Psoas muscle (tissue), 7 donors: ENCODE measurements at regions not wholly inside any gene's neighbourhood (a gene's known extent, or its start where the extent isn't known, plus 50 kb on each side); places are given as distances from the start of the nearest gene placed in this dataset.

Source experiments
- ATAC-seq, 4 donors: fragments of 200-7000 bp; cut with Tn5 transposase; one replicate each; pipeline ENCODE4 v1.9.1; 2020; ENCODE audit warnings: moderate library complexity in 3 of 4, mild to moderate bottlenecking in 2 of 4
- DNase-seq, 2 donors: peaks; one replicate each; pipeline ENCODE4 v3.0.0-alpha.2; 2020
- H3K27ac ChIP-seq: fragments of 200-600 bp; one replicate; pipeline ENCODE4 v1.8.0; 2022
- H3K27me3 ChIP-seq, 3 donors: fragments of 200-600 bp in 1 of 3; one replicate each; pipeline versions ENCODE4 v1.6.1 to v1.8.0; 2013 to 2022; ENCODE audit warnings: low read length in 2 of 3, mild to moderate bottlenecking in 2 of 3, moderate library complexity in 1 of 3; ENCODE audit not compliant: insufficient read depth in 3 of 3
- H3K36me3 ChIP-seq, 2 donors: fragments of 200-600 bp in 1 of 2; one replicate each; pipeline versions ENCODE4 v1.6.1 to v1.8.0; 2013 to 2022; ENCODE audit warnings: low read depth in 1 of 2, mild to moderate bottlenecking in 1 of 2, moderate library complexity in 1 of 2; ENCODE audit not compliant: insufficient read depth in 1 of 2
- H3K4me1 ChIP-seq: fragments of 200-600 bp; one replicate; pipeline ENCODE4 v1.8.0; 2022
- H3K4me3 ChIP-seq: fragments of 200-600 bp; one replicate; pipeline ENCODE4 v1.8.0; 2022; ENCODE audit warnings: mild to moderate bottlenecking
- H3K9me3 ChIP-seq: fragments of 200-600 bp; one replicate; pipeline ENCODE4 v1.8.0; 2022
- WGBS, 3 donors: extraction: QIAGEN DNeasy Blood & Tissue Kit; methylation state at CpG; one replicate each; pipeline versions ENCODE4 v1.1.6 to v1.1.7; 2013; 5-methylcytosine and 5-hydroxymethylcytosine counted together
- intact Hi-C, 2 donors: fragments of 100-400 bp; cut with DNase I; formaldehyde crosslinking; loops; one replicate each; pipeline versions ENCODE4 v1.11.0 to v1.14.2; 2022
- TF ChIP-seq, protein P1 (sequence below): fragments of 200-600 bp; IDR thresholded peaks from one replicate; pipeline ENCODE4 v1.8.0; 2022; ENCODE audit warnings: antibody characterized with exemption
- donor health status: healthy with polysubstance abuse.
- donor health status: DM: no; HTN: no; CAD: no; lungs with moderate emphysema.
- donor health status: Bipolar disorder and iron deficiency.
- donor health status: healthy.
- donor health status: DM: yes; HTN: yes; CAD: no.
- donor health status: DM: no; HTN: no; CAD: no.
- donor health status: DM: yes; HTN: yes; CAD: no.

DNA sequence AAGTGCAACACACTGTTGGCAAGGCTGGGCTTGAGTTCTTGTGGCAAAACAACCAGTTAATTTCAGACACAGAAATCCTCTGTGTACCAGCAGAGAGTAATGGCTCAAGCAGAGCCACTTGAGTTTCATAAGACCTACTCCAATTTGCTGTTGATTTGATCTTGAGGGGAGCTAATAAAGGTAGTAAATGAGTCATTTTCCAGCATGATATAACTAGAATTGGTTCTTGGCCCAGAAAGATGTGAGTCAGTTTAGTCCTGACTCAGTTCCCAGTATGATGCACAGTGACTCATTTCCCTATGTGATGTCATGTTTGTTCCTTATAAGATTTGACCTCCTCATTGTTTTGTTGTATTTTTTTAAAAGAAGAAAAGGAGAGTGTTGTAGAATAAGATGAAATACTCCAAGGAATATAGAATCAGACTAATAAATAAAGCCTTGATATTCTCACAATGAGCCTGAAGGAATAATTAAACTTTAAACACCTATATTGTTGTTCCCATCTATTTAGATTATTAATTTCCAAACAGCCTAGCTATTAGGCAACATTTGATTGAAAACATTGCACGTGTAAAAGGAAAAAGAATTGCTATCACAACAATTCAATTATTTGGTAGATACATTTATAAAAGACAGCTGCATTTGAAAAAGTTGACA, 186.2 kb downstream of the REEP3 start:
- intact Hi-C loops, result no loop called here
- Histone ChIP-seq H3K27ac (peak overlapping the region; percentile 74), H3K4me1 (peaks cover 60% of the 10 kb centered on the region), H3K4me3 (no peak overlapping the region), H3K9me3 (no peaks in the 10 kb centered on the region), H3K27me3 (no peaks in the 10 kb centered on the region), H3K36me3 (no peaks in the 10 kb centered on the region)
- ATAC-seq (peak; percentile 66 to 82 (median 70)), DNase-seq (no peak)
- WGBS, 3 donors, result 48 to 63% (median 56%) methylated on average over 1 of the region's 1 CpG
- TF ChIP-seq, protein P1, sequence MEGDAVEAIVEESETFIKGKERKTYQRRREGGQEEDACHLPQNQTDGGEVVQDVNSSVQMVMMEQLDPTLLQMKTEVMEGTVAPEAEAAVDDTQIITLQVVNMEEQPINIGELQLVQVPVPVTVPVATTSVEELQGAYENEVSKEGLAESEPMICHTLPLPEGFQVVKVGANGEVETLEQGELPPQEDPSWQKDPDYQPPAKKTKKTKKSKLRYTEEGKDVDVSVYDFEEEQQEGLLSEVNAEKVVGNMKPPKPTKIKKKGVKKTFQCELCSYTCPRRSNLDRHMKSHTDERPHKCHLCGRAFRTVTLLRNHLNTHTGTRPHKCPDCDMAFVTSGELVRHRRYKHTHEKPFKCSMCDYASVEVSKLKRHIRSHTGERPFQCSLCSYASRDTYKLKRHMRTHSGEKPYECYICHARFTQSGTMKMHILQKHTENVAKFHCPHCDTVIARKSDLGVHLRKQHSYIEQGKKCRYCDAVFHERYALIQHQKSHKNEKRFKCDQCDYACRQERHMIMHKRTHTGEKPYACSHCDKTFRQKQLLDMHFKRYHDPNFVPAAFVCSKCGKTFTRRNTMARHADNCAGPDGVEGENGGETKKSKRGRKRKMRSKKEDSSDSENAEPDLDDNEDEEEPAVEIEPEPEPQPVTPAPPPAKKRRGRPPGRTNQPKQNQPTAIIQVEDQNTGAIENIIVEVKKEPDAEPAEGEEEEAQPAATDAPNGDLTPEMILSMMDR, result no peak

DNA sequence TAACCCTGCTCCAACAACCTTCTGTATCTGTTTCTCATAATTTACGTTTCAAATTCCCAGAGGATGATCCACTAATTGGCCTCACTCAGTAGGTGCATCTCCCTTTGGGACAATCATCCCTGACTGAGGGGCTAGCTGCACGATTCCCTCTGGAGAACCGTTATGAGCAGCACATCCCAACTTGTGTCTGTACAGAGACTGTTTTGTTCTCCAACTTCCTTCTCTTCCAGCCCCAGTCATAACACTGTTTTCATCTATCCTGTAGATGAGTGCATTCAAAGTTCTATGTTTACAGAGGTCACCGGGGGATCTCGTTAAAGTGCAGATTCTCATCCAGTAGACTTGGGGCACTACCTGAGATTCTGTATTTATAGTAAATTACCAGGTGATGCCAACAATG, 187.2 kb downstream of the REEP3 start:
- intact Hi-C loops, result no loop called here
- no peaks in the 10 kb centered on the region for H3K9me3 ChIP-seq
- no peaks in the 10 kb centered on the region for H3K36me3 ChIP-seq
- TF ChIP-seq, protein P1, result no peak
- ATAC-seq, result no peak
- no peaks in the 10 kb centered on the region for H3K27me3 ChIP-seq
- no peak for DNase-seq
- peak overlapping the region; percentile 74 for H3K27ac ChIP-seq
- no peak overlapping the region for H3K4me3 ChIP-seq
- 76 to 83% (median 79%) methylated on average over 5 of the region's 5 CpGs for WGBS, 3 donors
- H3K4me1 ChIP-seq, result peaks cover 60% of the 10 kb centered on the region

DNA sequence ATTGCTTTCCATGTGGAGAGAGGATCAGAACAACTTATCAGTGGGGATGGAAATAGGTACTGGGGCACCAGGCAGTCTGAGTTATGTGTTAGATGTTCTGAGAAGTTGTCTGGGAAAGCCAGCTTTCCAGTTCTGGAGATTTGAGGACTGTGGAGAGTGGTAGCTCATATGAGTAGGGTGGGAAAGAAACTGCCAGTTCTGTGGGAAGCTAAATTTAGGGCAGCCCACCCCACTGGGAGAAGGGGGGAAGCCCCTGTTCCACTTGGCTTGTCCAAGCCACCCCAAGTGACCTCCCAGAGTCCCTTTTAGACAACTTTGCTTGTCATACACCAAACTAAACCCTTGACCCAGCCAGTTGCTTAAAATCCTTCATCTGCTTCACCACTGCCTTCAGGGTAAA, 189.5 kb downstream of the REEP3 start:
- no peak for DNase-seq
- Histone ChIP-seq H3K27me3 (no peaks in the 10 kb centered on the region), H3K4me3 (no peak overlapping the region), H3K9me3 (no peaks in the 10 kb centered on the region), H3K4me1 (peaks cover 59% of the 10 kb centered on the region), H3K27ac (peak overlapping the region; percentile 87), H3K36me3 (no peaks in the 10 kb centered on the region)
- TF ChIP-seq, protein P1, result no peak
- intact Hi-C loops, result loop anchor here (5.0 to 10.0 kb wide), 6 partner anchors 78 to 493 kb away; partner anchors contain the start of genes JMJD1C (in 2 of the 2) and REEP3 (in 1 of the 2)
- no peak for ATAC-seq

DNA sequence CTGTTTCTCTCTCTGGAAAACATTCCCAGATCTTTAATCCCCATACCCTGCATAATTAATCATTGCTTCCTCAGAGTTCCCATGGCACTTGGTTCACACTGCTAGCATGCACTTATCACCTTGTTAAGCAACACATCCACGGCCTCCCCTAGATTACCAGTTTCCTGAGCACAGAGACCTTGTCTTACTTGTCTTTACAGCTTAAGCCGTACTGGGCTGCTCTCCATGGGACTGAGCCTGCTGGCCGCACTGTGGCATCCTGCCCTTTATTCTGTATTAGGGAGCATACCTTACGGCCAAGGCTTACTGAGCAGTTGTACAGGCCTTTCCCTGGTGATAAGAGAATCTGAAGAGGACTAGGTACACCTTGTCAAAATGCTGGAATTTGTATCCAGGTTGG, 190.2 kb downstream of the REEP3 start:
- 12 to 35% (median 18%) methylated on average over 4 of the region's 4 CpGs for WGBS, 3 donors
- ATAC-seq (peak; percentile 69 to 88 (median 84)), DNase-seq (peak; percentile 37 to 76)
- Histone ChIP-seq H3K9me3 (no peaks in the 10 kb centered on the region), H3K4me1 (peaks cover 58% of the 10 kb centered on the region), H3K36me3 (no peaks in the 10 kb centered on the region), H3K27me3 (no peaks in the 10 kb centered on the region), H3K4me3 (no peak overlapping the region), H3K27ac (peak overlapping the region; percentile 87)
- intact Hi-C loops, result loop anchor here (5.0 to 10.0 kb wide), 6 partner anchors 79 to 494 kb away; partner anchors contain the start of genes JMJD1C (in 2 of the 2) and REEP3 (in 1 of the 2)
- TF ChIP-seq, protein P1, result no peak
